ENCODE measurements at regions not wholly inside any gene's neighbourhood (a gene's known extent, or its start where the extent isn't known, plus 50 kb on each side); places are given as distances from the start of the nearest gene placed in this dataset.
"Not testable (repeated sequence)": the region's sequence is repeated elsewhere in the genome, so short reads cannot be mapped to it uniquely, and the experiment has no call there.

- H3K27me3 ChIP-seq (ENCODE audit: insufficient read depth, low read length), result no peaks in the 10 kb centered on the region
- no peaks in the 10 kb centered on the region for H3K9me3 ChIP-seq (ENCODE audit: low read depth, low read length)
- no peak overlapping the region for H3K4me3 ChIP-seq (ENCODE audit: low read length)
- H3K4me1 ChIP-seq (ENCODE audit: insufficient read depth, low read length), result peaks cover 10% of the 10 kb centered on the region
These were observed 85.0 kb upstream of the CEP85L start for GRCh38 chr6:118736440-118736839.

- Histone ChIP-seq H3K27me3 (ENCODE audit: insufficient read depth, low read length) (no peaks in the 10 kb centered on the region), H3K9me3 (ENCODE audit: low read depth, low read length) (no peaks in the 10 kb centered on the region), H3K4me1 (ENCODE audit: insufficient read depth, low read length) (peaks cover 10% of the 10 kb centered on the region), H3K4me3 (ENCODE audit: low read length) (no peak overlapping the region)
These were observed 83.9 kb upstream of the CEP85L start for GRCh38 chr6:118735320-118735719.

- H3K4me3 ChIP-seq (ENCODE audit: low read length), result no peak overlapping the region
These were observed 74.6 kb upstream of the CEP85L start for GRCh38 chr6:118725944-118726343.

GRCh38 chr6:118724211-118724610, 72.8 kb upstream of the CEP85L start:
- no peaks in the 10 kb centered on the region for H3K9me3 ChIP-seq (ENCODE audit: low read depth, low read length)
- no peak overlapping the region for H3K4me3 ChIP-seq (ENCODE audit: low read length)
- H3K27me3 ChIP-seq (ENCODE audit: insufficient read depth, low read length), result no peaks in the 10 kb centered on the region
- H3K4me1 ChIP-seq (ENCODE audit: insufficient read depth, low read length), result peaks cover 28% of the 10 kb centered on the region

More at GRCh38 chr6:118725944-118726343, 74.6 kb upstream of the CEP85L start:
- Histone ChIP-seq H3K9me3 (ENCODE audit: low read depth, low read length) (no peaks in the 10 kb centered on the region), H3K4me1 (ENCODE audit: insufficient read depth, low read length) (peaks cover 11% of the 10 kb centered on the region), H3K27me3 (ENCODE audit: insufficient read depth, low read length) (no peaks in the 10 kb centered on the region)

GRCh38 chr6:118722829-118723813, 71.7 kb upstream of the CEP85L start:
- Histone ChIP-seq H3K4me1 (ENCODE audit: insufficient read depth, low read length) (peaks cover 36% of the 10 kb centered on the region), H3K27me3 (ENCODE audit: insufficient read depth, low read length) (no peaks in the 10 kb centered on the region), H3K4me3 (ENCODE audit: low read length) (no peak overlapping the region), H3K9me3 (ENCODE audit: low read depth, low read length) (no peaks in the 10 kb centered on the region)

- Histone ChIP-seq H3K9me3 (ENCODE audit: low read depth, low read length) (no peaks in the 10 kb centered on the region), H3K4me3 (ENCODE audit: low read length) (no peak overlapping the region)
These were observed 68.7 kb upstream of the CEP85L start for GRCh38 chr6:118720125-118720473.

GRCh38 chr6:118719351-118720124, 68.1 kb upstream of the CEP85L start:
- Histone ChIP-seq H3K9me3 (ENCODE audit: low read depth, low read length) (no peaks in the 10 kb centered on the region), H3K27me3 (ENCODE audit: insufficient read depth, low read length) (no peaks in the 10 kb centered on the region), H3K4me1 (ENCODE audit: insufficient read depth, low read length) (peaks cover 51% of the 10 kb centered on the region), H3K4me3 (ENCODE audit: low read length) (no peak overlapping the region)

More at GRCh38 chr6:118720125-118720473, 68.7 kb upstream of the CEP85L start:
- Histone ChIP-seq H3K27me3 (ENCODE audit: insufficient read depth, low read length) (no peaks in the 10 kb centered on the region), H3K4me1 (ENCODE audit: insufficient read depth, low read length) (peaks cover 47% of the 10 kb centered on the region)

- peaks cover 51% of the 10 kb centered on the region for H3K4me1 ChIP-seq (ENCODE audit: insufficient read depth, low read length)
- H3K4me3 ChIP-seq (ENCODE audit: low read length), result no peak overlapping the region
- H3K27me3 ChIP-seq (ENCODE audit: insufficient read depth, low read length), result no peaks in the 10 kb centered on the region
- no peaks in the 10 kb centered on the region for H3K9me3 ChIP-seq (ENCODE audit: low read depth, low read length)
These were observed 67.5 kb upstream of the CEP85L start for GRCh38 chr6:118718903-118719302.

- H3K27me3 ChIP-seq (ENCODE audit: insufficient read depth, low read length), result no peaks in the 10 kb centered on the region
- H3K4me3 ChIP-seq (ENCODE audit: low read length), result no peak overlapping the region
- no peaks in the 10 kb centered on the region for H3K9me3 ChIP-seq (ENCODE audit: low read depth, low read length)
- H3K4me1 ChIP-seq (ENCODE audit: insufficient read depth, low read length), result peaks cover 51% of the 10 kb centered on the region
These were observed 66.9 kb upstream of the CEP85L start for GRCh38 chr6:118718297-118718696.

- H3K4me3 ChIP-seq (ENCODE audit: low read length), result no peak overlapping the region
- H3K9me3 ChIP-seq (ENCODE audit: low read depth, low read length), result no peaks in the 10 kb centered on the region
- no peaks in the 10 kb centered on the region for H3K27me3 ChIP-seq (ENCODE audit: insufficient read depth, low read length)
- H3K4me1 ChIP-seq (ENCODE audit: insufficient read depth, low read length), result peaks cover 49% of the 10 kb centered on the region
These were observed 65.7 kb upstream of the CEP85L start for GRCh38 chr6:118717106-118717505.

- H3K9me3 ChIP-seq (ENCODE audit: low read depth, low read length); H3K27me3 ChIP-seq (ENCODE audit: insufficient read depth, low read length); H3K4me3 ChIP-seq (ENCODE audit: low read length): not testable (repeated sequence)
- H3K4me1 ChIP-seq (ENCODE audit: insufficient read depth, low read length), result peaks cover 47% of the 10 kb centered on the region
These were observed 64.5 kb upstream of the CEP85L start for GRCh38 chr6:118715907-118716306.

- no peak overlapping the region for H3K4me3 ChIP-seq (ENCODE audit: low read length)
- no peaks in the 10 kb centered on the region for H3K27me3 ChIP-seq (ENCODE audit: insufficient read depth, low read length)
- H3K4me1 ChIP-seq (ENCODE audit: insufficient read depth, low read length), result peaks cover 47% of the 10 kb centered on the region
- no peaks in the 10 kb centered on the region for H3K9me3 ChIP-seq (ENCODE audit: low read depth, low read length)
These were observed 64.0 kb upstream of the CEP85L start for GRCh38 chr6:118715376-118715775.

GRCh38 chr6:118714756-118715155, 63.4 kb upstream of the CEP85L start:
- H3K9me3 ChIP-seq (ENCODE audit: low read depth, low read length), result no peaks in the 10 kb centered on the region
- H3K27me3 ChIP-seq (ENCODE audit: insufficient read depth, low read length), result no peaks in the 10 kb centered on the region
- H3K4me1 ChIP-seq (ENCODE audit: insufficient read depth, low read length), result peaks cover 47% of the 10 kb centered on the region
- H3K4me3 ChIP-seq (ENCODE audit: low read length), result no peak overlapping the region

- H3K27me3 ChIP-seq (ENCODE audit: insufficient read depth, low read length), result no peaks in the 10 kb centered on the region
- no peak overlapping the region for H3K4me3 ChIP-seq (ENCODE audit: low read length)
- peaks cover 50% of the 10 kb centered on the region for H3K4me1 ChIP-seq (ENCODE audit: insufficient read depth, low read length)
These were observed 61.6 kb upstream of the CEP85L start for GRCh38 chr6:118712969-118713368.

GRCh38 chr6:118710616-118711015, 59.2 kb upstream of the CEP85L start:
- Histone ChIP-seq H3K4me3 (ENCODE audit: low read length) (no peak overlapping the region), H3K9me3 (ENCODE audit: low read depth, low read length) (no peaks in the 10 kb centered on the region), H3K27me3 (ENCODE audit: insufficient read depth, low read length) (no peaks in the 10 kb centered on the region), H3K4me1 (ENCODE audit: insufficient read depth, low read length) (peaks cover 64% of the 10 kb centered on the region)

More at GRCh38 chr6:118712969-118713368, 61.6 kb upstream of the CEP85L start:
- H3K9me3 ChIP-seq (ENCODE audit: low read depth, low read length), result no peaks in the 10 kb centered on the region

Data from mononuclear cell (primary cell).